ENCODE measurements at regions not wholly inside any gene's neighbourhood (a gene's known extent, or its start where the extent isn't known, plus 50 kb on each side); places are given as distances from the start of the nearest gene placed in this dataset.

DNA sequence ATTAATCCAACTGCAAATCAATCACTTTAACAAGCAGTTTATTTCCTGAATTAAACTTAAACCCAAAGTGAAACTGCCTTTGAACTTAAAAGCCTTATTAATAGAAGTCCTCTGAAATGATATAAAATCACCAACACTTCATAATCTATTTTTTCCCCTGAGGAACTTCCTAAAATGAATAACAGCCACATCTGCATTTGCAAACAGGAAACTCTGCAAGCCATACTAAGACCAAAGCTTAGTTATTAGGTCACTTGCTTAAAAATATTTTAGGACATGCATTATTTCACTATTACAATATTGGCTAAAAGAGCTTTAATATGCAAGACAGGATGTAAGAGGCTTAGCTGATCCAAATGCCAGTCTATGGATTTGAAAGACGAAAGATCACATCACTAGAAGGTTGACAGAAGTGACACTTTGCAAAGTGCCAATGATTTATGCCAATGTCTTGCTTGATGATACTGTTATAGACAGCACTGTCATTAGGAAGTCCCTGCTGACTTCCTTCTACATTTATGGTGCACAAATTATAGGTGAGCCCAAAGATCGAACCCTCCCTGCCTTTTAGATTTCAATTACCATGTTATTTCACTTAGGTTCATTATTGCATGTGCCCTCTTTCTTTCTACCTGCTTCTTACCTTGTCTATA lies 99.9 kb upstream of the SKAP2 start:
- TF ChIP-seq SP1 (IDR thresholded peaks at IDR 0.05; ENCODE audit: low read depth) (no peak), EZH2phosphoT487 (IDR thresholded peaks at IDR 0.05; ENCODE audit: borderline replicate concordance) (no peak), POLR2A (IDR thresholded peaks at IDR 0.05; ENCODE audit: borderline replicate concordance, extremely low read depth, insufficient read depth, insufficient read length) (no peak), RAD21 (IDR thresholded peaks at IDR 0.05; ENCODE audit: low read depth) (no peak)
- TF ChIP-seq, protein P1, sequence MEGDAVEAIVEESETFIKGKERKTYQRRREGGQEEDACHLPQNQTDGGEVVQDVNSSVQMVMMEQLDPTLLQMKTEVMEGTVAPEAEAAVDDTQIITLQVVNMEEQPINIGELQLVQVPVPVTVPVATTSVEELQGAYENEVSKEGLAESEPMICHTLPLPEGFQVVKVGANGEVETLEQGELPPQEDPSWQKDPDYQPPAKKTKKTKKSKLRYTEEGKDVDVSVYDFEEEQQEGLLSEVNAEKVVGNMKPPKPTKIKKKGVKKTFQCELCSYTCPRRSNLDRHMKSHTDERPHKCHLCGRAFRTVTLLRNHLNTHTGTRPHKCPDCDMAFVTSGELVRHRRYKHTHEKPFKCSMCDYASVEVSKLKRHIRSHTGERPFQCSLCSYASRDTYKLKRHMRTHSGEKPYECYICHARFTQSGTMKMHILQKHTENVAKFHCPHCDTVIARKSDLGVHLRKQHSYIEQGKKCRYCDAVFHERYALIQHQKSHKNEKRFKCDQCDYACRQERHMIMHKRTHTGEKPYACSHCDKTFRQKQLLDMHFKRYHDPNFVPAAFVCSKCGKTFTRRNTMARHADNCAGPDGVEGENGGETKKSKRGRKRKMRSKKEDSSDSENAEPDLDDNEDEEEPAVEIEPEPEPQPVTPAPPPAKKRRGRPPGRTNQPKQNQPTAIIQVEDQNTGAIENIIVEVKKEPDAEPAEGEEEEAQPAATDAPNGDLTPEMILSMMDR (IDR thresholded peaks at IDR 0.05 in 2 of 3, conservative IDR thresholded peaks at IDR 0.05 in 1 of 3; ENCODE audit: borderline replicate concordance in 1 of 3, insufficient read depth in 1 of 3, low read depth in 2 of 3, low read length in 2 of 3), result no peak

All from HCT116 (cell line).